Endothelial cell (in vitro differentiated cells): ENCODE measurements at regions not wholly inside any gene's neighbourhood (a gene's known extent, or its start where the extent isn't known, plus 50 kb on each side); places are given as distances from the start of the nearest gene placed in this dataset.

Source experiments
- DNase-seq: peaks from one replicate; pipeline ENCODE4 v3.0.0; 2021; ENCODE audit warnings: low spot score
- H3K27ac Mint-ChIP-seq: one replicate; pipeline ENCODE4 v1.8.0; 2021; ENCODE audit warnings: mixed read lengths, inconsistent platforms; ENCODE audit not compliant: unreplicated experiment
- H3K27me3 Mint-ChIP-seq: one replicate; pipeline ENCODE4 v1.8.0; 2021; ENCODE audit warnings: mild to moderate bottlenecking, moderate library complexity, mixed read lengths, inconsistent platforms; ENCODE audit not compliant: unreplicated experiment
- H3K36me3 Mint-ChIP-seq: one replicate; pipeline ENCODE4 v1.8.0; 2021; ENCODE audit warnings: mild to moderate bottlenecking, low read depth, mixed read lengths, inconsistent platforms; ENCODE audit not compliant: unreplicated experiment
- H3K4me1 Mint-ChIP-seq: one replicate; pipeline ENCODE4 v1.8.0; 2021; ENCODE audit warnings: mild to moderate bottlenecking, mixed read lengths, inconsistent platforms; ENCODE audit not compliant: unreplicated experiment
- H3K4me3 Mint-ChIP-seq: one replicate; pipeline ENCODE4 v1.8.0; 2021; ENCODE audit warnings: mild to moderate bottlenecking, mixed read lengths, inconsistent platforms; ENCODE audit not compliant: unreplicated experiment
- H3K9me3 Mint-ChIP-seq: one replicate; pipeline ENCODE4 v1.8.0; 2021; ENCODE audit warnings: mixed read lengths, inconsistent platforms; ENCODE audit not compliant: unreplicated experiment
- CTCF ChIP-seq: fragments of 200-600 bp; sonication (generic); IDR thresholded peaks from one replicate; pipeline ENCODE4 v1.5.0; 2021; ENCODE audit warnings: antibody characterized with exemption; ENCODE audit not compliant: unreplicated experiment

DNA sequence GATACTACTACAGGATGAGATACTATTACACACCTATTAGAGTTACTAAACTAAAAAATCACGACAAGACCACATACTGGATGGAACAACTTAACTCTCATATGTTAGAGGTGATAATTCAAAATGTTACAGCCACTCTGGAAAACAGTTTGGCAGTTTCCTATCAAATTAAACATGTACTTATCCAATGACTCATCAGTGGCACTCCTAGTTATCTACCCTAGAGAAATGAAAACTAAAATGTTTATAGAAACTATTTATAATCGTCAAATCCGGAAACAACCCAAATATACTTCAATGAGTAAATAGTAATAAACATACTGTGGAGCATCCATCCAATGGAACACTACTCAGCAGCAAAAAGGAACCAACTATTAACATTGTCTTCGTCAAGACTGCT, 137.0 kb upstream of the RBBP8 start:
- no peaks in the 10 kb centered on the region for H3K27me3 Mint-ChIP-seq
- no peaks in the 10 kb centered on the region for H3K9me3 Mint-ChIP-seq
- H3K4me1 Mint-ChIP-seq = peaks cover 18% of the 10 kb centered on the region
- no peak for DNase-seq
- no peak for TF ChIP-seq CTCF
- H3K27ac Mint-ChIP-seq = no peak overlapping the region
- H3K36me3 Mint-ChIP-seq = no peaks in the 10 kb centered on the region
- no peak overlapping the region for H3K4me3 Mint-ChIP-seq

GRCh38 chr18:22800551-22800951, 132.6 kb upstream of the RBBP8 start:
- no peak for TF ChIP-seq CTCF
- no peak overlapping the region for H3K4me3 Mint-ChIP-seq
- H3K9me3 Mint-ChIP-seq = no peaks in the 10 kb centered on the region
- H3K36me3 Mint-ChIP-seq = no peaks in the 10 kb centered on the region
- no peak for DNase-seq
- no peak overlapping the region for H3K27ac Mint-ChIP-seq
- no peaks in the 10 kb centered on the region for H3K4me1 Mint-ChIP-seq
- H3K27me3 Mint-ChIP-seq = no peaks in the 10 kb centered on the region

- Mint-ChIP-seq H3K4me3 (no peak overlapping the region), H3K36me3 (no peaks in the 10 kb centered on the region), H3K4me1 (no peaks in the 10 kb centered on the region), H3K27me3 (no peaks in the 10 kb centered on the region), H3K27ac (no peak overlapping the region), H3K9me3 (no peaks in the 10 kb centered on the region)
- peak; percentile 17 for TF ChIP-seq CTCF
- no peak for DNase-seq
Observed at GRCh38 chr18:22813648-22814328, 119.3 kb upstream of the RBBP8 start.

- DNase-seq = no peak
- Mint-ChIP-seq H3K36me3 (no peaks in the 10 kb centered on the region), H3K27ac (no peak overlapping the region), H3K4me3 (no peak overlapping the region), H3K27me3 (no peaks in the 10 kb centered on the region), H3K9me3 (no peaks in the 10 kb centered on the region), H3K4me1 (no peaks in the 10 kb centered on the region)
- no peak for TF ChIP-seq CTCF
Observed at GRCh38 chr18:22814329-22814703, 118.8 kb upstream of the RBBP8 start.

DNA sequence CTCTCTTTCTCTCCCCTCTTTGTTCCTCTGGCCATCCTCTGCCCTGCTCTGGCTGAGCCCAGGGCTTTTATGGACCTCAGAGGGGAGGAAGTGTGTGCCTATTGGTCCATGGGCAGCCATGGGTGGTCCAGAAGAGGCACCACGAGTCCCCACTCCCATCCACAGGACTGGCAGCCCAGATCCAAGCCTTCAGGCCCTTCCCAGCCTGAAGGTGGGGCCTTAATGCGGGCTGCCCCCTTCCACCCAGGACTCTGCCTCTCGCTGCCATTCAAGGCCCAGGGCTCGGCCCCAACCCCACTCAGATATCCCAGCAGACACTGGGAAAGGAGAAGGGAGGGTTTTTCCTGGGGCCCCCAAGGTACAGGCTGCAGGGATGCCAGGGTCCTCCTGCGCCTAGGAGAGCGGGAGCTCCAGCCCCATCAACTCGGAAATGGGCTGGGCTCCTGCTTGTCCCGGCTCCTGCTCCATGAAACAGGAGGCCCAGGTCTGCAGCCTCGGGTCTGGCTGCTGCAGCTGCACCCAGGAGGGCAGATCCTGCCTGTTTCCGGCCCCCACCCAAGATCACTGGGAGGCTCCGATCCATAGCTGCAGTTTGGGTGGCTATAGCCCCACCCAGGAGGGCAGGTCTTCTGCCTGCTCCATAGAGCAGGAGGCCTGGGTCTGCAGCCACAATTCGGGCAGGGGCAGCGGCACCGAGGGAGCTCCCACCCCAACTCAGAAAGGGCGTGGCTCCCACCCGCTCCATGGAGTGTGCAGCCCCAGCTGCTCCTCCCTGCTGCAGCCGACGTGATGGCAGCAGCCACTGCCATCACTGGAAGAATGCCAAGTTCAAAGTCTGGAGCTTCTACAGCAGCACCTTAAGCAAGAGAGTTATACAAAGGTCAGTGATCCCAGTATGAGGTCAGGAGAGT, 116.6 kb upstream of the RBBP8 start:
- no peak for TF ChIP-seq CTCF
- Mint-ChIP-seq H3K36me3 (no peaks in the 10 kb centered on the region), H3K4me3 (no peak overlapping the region), H3K4me1 (no peaks in the 10 kb centered on the region), H3K9me3 (no peaks in the 10 kb centered on the region), H3K27me3 (no peaks in the 10 kb centered on the region), H3K27ac (no peak overlapping the region)
- DNase-seq = no peak
